Daoy (cell line): ENCODE measurements at regions not wholly inside any gene's neighbourhood (a gene's known extent, or its start where the extent isn't known, plus 50 kb on each side); places are given as distances from the start of the nearest gene placed in this dataset.
"Not testable (repeated sequence)": the region's sequence is repeated elsewhere in the genome, so short reads cannot be mapped to it uniquely, and the experiment has no call there.

Experiments
- DNase-seq: peaks from one replicate; pipeline ENCODE4 v3.0.0-alpha.2; 2015; ENCODE audit warnings: low read depth

DNA sequence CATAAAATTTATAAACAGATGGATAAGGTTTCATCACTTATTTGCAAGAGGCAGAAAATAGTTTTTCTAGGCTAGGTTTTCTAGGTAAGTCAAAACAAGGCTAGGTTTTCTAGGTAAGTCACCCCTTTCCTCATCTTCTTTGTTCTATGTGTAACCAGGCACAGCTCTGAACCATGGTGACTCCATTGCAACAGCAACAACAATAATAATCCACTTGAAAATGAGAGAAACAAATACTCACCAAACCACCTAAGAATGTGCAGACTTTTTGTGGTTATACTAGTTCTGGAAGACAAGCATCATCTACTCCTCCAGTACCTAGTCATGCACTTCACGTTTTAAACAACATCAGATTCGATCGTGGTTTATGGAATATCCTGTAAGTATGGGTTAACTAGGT, 237.4 kb upstream of the ACVR2A start:
- DNase-seq, result no peak

DNA sequence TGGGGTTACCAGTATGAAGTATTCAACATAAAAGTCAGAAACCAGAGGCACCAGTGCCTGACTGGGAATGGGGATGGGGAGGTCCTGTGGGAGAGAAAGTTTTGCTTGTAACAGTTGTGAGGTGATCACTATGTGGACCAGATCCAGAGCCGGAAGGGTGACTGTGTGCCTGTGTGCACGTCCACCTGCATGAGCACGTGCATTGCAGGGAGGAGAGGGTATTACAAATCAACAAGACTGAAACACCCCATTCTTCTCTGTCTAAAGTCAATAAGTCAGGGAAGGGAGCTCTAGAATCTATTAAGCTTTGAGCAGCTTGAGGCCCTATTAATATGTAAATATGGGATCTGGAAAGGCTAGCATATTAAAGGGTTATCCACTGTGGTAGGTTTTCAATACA, 241.0 kb upstream of the ACVR2A start:
- DNase-seq, result no peak

DNA sequence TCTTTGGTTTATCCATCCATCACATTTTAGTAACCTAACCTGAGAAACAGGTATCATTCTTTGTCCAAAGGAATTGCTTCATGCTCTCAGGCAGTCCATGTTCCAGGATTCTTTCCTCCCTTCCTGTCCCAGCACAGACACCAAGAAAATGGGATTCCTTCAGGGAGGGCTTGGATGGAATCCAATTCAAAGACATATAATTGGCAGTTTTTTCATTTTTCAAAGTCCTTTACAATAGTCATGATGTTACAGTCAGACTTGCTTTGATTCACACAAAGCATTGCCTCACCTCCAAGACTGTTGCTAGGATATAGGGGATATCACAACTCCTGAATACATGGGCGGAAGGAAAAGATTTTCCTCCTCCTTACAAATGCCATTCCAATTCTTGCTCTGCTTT, 241.4 kb upstream of the ACVR2A start:
- no peak for DNase-seq

DNA sequence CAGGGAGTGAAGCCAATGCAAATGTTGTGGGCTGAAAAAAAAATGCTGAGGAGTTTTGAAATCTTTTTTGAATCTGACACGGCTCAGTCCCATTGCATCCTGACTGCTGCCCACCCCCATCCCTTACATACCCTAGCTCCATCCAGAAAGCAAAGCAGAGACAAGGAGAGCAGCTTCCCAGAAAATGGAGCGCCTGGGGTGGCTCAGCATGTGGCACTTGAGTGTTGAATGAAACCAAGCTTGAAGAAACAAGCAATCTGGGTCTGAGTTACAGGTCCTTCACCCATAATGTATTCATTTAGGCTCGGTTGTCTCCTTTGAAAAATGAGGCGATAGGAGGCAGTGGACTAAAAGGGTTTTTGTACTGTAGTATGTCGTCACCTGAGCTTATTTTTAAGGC, 244.2 kb upstream of the ACVR2A start:
- no peak for DNase-seq

DNA sequence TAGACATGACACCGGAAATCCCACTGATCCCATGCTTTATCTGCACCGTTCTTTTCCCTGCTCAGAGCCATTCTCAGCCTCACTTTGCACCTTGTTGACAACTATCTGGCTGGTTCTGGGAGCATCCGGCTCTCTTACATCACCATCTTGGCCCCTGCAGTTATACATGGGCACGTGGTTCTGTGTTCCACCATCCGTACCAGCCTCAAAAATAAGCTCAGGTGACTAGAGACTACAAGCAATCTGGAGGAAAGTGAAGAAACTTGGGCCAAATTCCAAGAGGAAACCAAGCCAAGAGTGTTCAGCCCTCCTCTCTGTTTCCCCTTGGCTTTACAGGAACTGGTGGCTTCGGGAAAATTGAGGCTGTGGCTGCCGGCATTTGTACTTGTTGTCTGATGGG, 244.6 kb upstream of the ACVR2A start:
- no peak for DNase-seq

DNA sequence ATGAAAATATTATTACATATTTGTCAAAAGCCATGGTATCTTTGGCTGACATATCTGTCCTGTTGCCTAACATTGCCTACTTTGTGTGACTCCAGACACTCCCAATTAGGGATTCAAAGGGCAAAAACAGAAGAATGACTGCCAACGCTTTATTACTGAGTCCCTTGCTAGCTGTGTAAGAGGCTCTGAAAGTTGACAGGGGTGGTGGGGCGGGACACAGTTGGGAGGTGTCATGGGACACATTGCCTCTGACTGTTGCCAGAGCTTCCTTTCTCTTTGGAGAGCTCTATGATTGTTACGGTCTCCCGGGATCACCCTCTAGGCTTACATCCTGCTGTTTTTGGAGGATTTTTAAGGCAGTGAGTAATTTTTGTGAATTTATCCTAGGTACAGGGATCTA, 249.6 kb upstream of the ACVR2A start:
- DNase-seq, result no peak

DNA sequence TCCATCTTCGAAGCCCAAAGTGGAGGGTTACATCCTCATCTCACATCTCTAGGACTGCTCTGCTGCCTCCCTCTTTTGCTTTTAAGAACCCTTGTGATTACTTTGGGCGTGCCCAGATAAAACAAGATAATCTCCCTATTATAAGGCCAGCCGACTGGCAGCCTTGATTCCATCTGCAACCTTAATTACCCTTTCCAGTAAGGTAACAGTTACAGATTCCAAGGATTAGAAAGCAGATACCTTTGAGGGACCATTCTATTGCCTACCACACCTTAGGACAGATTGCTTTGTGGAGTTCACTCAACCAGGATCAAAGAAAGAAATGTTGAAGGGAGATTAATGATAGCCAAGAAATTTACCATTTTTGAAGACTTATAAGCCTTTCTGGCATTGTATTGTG, 250.8 kb upstream of the ACVR2A start:
- DNase-seq, result no peak

DNA sequence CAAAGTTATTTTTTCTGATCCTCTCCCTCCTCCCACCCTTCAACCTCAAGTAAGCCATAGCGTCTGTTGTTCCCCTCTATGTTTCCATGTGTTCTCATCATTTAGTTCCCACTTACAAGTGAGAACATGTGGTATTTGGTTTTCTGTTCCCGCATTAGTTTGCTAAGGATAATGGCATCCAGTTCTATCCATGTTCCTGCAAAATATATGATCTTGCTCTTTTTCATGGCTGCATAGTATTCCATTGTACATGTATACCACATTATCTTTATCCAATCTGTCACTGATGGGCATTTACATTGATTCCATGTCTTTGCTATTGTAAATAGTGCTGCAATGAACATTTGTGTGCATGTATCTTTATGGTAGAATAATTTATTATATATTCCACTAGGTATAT, 252.0 kb upstream of the ACVR2A start:
- DNase-seq, result not testable (repeated sequence)

DNA sequence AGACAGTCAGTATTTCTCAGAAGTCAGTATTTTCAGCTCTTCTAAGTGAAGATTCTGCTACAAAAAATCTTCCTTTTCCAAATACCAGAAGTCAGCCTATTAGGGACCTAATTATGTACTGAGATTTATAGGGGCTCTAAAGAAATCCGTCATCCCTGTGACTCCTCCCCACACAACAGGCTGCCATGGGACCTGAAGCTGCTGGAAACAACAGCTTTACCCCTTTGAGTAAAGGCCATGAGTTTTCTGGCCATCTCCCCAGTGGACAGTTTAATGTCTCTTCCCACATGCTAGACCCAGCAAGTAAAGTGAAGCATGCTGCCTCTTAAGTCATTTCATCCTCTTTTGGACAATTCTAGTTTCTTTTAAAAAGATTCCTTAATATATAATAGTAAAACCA, 255.7 kb upstream of the ACVR2A start:
- no peak for DNase-seq

DNA sequence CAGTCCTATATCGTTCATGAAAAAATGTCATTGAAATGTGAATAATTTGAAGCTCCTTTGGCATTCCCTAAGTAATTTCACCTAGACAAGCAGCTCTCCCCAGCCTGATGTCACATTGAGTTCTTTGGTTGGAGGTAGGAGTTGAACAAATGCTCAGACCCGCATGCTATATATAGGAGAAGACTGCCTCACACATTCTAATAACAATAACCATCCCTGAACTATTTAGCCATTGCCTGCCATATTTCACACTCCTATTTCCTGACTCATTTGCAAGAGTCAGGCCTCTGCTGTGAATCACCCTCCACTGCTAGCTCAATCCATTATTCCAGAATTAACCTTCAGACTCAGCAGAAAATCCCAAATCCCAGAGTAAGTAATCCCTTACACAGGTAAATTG, 256.6 kb upstream of the ACVR2A start:
- no peak for DNase-seq

DNA sequence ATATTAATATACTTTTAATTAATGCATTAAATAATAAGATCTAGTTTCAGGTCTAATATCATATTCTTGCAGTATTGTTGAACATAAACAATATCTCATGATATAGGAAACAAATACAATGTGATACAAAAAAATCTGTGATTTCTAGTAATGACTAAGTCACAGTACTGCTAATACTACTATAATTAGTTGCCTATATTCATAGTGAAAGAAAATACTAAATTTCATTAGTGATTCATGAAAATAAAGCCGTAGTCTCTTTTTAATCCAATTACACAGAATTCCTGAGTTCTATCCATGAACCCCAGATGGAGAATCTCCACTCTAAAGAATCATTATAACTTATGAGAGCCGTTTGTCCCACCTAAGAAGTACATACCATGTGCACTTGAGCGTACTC, 266.3 kb upstream of the ACVR2A start:
- DNase-seq, result no peak

DNA sequence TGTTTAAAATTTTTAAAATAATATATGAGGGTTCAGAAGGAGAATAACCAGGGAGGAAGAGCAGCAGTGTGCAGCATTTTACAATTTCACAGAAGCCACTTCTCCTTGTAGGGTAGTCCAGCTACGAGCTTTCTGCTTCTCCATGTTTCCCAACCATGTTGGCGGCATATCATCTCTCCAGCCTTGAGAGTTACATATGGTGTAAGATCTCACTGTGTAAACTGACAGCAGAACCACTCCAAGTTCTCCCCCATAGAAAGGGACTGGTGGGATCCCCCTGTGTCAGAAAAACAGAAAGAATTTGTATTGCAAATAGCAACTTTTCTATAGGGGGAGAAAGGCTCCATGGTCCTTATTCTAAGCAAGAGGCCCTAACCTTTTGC, 266.8 kb upstream of the ACVR2A start:
- DNase-seq, result no peak

DNA sequence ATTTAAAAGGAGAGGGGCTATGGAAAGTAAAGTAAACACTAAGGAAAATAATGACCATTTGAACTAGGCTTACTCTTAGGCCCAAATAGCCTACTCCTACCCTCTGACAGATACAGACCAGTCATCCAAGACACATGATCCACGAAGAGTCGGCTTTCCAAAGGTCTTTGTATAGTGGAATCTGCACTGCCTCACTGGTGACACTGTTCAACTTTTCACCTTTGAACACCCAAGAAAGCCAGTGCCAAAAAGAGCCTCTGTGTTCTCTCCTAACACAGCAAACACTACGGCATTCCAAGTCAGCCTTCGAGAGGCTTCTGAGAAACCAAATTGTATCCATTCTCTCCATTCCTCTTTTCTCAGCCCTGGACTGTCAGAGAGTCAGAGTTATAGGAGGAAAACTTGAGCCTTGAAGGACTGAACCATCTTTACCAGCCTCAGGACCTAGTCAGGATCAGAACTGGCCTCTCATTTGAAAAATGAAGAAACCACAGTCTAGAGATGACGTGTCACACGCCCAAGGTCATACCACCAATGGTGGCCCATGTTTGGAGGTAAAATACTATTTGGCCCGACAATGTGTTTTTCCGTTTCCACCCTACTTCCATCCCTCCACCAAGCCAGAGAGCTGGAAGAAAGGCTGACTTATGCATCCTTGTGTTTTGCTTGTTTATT, 267.4 kb upstream of the ACVR2A start:
- no peak for DNase-seq

DNA sequence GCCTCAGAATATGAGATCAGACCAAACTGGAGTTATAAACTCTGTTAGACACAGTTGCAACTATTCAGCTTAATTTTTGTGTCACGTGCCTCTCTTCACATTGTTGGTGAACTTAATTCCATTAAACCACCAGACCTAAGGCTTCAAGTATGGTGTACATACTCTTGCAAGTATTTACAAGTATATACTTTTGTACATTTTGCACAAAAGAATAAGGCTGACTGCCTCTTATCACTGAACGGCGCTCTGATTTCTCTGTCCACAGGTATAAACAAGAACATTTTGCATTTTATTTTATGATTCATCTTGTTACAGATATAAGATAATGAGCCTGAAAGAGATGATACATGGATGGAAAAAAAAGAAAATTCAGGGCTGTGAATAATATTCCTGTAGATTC, 269.7 kb upstream of the ACVR2A start:
- DNase-seq, result no peak

DNA sequence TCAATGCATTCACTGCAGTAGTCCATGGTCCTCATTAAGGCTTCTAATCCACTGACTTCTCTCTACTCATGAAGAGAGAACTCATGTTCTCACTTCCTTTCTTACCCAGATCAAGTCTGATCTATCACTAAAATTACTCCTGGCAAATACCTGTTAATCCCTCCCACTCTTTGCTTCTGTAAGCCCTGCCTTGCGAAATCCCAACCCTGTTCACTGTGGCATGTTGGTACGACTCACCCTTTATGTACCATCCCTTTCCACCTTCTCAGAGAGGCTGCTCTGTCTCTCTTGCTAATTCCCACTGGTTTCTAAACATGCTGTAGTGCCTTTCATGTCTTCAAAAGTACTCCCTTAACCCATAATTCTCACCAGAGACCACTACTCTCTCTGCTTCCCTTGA, 272.2 kb upstream of the ACVR2A start:
- no peak for DNase-seq

DNA sequence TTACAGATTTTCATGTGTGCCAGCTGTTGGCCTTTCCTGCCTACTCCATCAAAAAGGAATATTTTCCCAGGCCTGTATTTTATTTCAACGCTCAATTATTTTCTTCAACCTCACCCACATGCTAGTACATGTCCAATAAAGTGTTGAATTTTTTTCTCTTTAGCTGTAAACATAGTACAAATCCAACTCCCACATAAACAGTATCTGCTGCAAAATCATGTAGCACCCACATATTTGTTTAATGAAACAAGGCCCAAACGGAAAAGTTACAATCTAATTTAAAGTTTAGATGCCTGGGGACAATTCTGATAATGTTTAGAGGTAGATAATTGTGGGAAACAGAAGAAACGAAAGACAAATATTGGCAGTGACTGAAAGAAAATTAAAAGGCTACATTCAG, 275.4 kb upstream of the ACVR2A start:
- no peak for DNase-seq

DNA sequence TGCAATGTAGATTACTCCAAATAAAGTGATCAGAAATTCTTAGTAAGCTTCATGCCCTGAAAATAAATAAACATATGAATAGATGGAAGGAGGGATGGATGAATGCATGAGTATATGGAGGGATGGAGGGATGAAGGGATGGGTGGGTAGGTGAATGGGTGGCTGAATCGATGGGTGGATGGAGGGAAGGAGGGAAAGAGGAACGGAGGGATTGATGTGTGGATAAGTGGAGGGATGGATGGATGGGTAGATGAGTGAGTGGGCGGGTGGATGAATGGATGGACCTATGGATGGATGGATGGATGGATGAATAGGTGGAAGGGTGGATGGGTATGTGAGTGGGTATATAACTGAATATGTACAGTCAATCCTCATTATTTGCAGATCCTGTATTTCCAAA, 276.7 kb upstream of the ACVR2A start:
- DNase-seq, result no peak

DNA sequence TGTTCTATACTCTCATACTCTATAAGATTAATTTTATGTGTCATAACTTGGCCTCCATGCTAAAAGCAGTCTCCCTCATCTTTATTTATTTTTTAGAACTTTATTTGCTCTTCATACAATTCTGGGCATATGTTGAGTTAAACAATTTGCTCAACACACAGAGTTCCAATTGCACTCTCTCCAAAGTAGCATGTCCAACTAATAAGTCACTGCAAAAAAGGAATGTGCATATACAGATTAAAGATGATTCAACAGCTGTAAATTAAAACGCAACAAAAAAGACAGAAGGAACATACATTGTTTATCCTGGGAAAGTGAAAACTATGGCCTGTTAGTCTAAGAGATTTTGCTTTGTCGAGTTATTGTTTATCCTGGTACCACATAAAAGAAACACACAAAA, 277.7 kb upstream of the ACVR2A start:
- DNase-seq, result no peak

DNA sequence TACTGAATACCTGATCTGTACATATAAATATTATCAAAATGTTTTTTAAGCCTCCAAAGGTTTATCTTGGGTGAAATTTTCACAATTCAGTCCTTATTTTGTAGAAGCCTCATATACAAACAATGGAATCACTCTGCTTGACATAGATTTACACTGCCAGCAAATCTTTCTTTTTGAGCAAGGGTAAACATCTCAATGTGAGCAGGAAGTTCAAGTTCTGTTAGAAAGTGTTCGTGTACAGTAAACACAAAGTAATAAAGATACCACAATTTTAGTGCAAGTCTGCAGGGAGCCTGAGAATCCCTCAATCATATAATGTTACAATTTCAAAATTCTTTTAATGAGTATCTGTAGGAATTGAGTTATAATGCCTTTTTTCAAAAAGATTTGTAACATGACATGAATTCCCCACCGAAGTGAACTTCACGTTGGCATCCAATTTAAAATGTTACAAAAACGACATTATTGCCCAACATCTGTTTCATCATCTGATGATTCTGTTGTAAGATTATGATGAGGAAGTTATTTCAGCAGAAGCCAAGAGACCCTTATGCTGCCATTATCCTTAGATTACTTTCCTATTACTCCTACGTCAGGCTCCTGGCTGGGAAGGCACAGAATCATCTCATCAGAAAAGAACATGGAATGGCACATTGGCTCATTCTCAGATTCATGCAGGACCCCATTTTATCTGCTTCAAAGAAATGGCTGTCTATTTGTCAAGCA, 283.9 kb upstream of the ACVR2A start:
- DNase-seq, result no peak

DNA sequence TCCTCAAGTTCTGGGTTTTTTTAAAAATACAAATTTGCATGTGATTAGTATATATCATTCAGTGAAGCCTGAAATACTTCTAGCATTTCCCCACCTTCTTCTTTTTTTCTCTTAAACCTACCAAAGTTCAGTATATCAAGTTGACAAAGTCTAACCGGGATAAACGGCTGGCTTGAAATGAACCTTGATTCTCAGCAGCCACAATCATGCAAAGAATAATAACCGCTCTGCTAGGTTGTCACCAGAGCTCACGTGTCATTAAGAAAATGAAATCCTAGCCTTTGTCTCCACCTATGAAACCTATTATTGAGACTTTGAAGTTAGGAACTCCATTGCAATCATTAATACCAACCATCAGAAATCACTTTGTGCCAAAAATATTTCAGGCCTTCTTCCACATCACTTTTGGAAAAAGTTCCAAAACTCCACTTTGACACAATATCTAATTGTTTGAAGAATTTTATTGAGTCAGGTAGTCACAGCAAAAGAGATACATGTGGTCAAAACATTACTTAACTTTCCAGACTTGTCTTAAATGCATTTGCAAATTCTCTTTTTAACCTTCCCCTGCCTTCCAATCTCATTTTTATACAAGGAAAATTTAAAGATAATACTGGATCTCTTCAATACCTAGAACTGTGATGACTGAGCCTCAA, 285.6 kb upstream of the ACVR2A start:
- no peak for DNase-seq

DNA sequence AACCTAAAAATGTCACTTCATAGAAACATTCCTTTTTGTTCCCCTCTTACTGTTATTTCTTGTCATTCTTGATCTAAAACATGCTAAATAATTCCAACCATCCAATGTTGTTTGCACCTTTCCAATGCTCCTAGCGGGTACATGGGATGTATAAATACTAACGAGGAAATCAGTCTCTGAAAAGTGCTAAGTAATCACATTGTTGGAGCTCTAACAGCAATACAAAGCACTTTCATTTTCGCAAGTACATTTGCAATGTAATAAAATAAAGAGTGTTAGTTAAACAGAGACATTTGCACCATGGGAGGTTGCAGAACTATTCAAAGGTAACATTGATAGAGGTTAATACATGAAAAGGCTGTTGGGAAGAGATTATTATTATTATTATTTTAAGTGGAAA, 286.2 kb upstream of the ACVR2A start:
- DNase-seq, result no peak

DNA sequence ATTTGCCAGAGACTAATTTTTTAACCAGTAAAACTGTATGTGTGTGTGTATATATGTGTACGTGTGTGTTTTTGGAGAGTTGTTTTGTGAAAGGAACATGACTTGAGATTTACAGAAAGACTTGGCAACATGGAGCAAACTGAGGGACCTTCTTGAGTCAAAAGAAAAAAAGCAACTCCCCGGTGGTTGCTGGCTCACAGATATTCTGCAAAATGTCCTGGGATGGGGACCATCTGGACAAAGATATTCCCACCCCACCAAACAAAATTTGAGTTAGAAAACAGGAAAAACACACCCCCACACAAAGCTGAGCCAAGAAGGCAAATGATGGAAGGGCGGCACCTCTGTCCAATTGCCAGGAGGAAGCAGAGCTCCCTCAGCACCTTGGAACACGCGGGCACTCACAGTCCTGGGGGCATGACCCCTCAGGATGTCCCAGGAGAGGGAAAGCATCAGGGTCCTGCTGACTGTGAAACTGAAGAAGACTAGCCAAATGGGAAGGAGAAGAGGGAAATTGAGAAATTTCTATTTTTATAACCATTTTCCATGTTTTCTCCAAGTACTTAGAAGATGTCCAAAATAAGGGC, 290.2 kb upstream of the ACVR2A start:
- DNase-seq, result no peak

DNA sequence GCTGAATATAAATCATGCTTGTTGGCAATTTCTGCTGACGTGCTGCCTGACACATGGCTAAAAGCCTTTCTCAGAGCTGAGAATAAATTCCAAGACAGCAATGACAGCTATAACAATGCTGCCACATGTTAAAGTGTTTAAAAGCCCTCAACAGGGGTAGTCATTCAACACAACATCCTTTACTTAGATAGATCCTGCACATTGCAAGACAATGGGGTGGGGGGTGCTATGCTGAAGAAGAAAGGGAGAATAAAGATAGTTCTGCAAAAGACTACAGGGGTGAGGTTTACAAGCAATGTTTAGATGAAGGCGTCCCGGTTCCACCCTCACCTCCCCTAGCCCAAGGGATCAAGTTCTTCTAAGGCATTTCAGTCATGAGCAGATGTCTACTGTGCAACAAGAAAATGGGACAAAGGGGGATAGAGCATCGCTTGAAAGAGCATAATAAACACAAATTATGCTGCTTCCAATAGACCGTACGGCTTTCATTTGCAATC, 291.0 kb upstream of the ACVR2A start:
- no peak for DNase-seq
